ENCODE measurements at regions not wholly inside any gene's neighbourhood (a gene's known extent, or its start where the extent isn't known, plus 50 kb on each side); places are given as distances from the start of the nearest gene placed in this dataset.

DNA sequence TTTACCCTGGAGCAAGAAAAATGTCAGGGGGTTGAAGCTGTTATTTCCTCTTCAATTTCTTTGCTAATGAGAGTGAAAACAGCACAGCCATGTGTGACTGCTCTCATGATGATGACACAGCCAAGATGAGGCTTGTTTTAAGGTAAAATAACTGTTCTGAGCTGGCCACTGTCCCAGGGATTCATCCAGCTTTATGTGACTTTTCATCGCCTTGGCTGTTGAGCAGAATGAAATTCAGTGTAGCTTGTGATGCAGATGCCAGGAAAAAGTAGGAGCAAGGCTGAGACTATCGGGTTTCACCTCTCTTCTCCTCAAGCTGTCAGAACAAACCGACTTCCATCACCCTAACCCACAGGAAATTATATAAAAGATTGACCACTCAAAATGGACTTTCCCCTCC is 361.8 kb upstream of the CDH5 start:
- Histone ChIP-seq H3K4me3 (no peak overlapping the region), H3K27me3 (no peaks in the 10 kb centered on the region), H3K36me3 (no peaks in the 10 kb centered on the region), H3K4me1 (no peaks in the 10 kb centered on the region), H3K9me3 (no peaks in the 10 kb centered on the region), H3K27ac (no peak overlapping the region)
- peak; percentile 33 to 36 for DNase-seq
- no peak for TF ChIP-seq POLR2A (IDR thresholded peaks at IDR 0.05)
- TF ChIP-seq, protein P1, sequence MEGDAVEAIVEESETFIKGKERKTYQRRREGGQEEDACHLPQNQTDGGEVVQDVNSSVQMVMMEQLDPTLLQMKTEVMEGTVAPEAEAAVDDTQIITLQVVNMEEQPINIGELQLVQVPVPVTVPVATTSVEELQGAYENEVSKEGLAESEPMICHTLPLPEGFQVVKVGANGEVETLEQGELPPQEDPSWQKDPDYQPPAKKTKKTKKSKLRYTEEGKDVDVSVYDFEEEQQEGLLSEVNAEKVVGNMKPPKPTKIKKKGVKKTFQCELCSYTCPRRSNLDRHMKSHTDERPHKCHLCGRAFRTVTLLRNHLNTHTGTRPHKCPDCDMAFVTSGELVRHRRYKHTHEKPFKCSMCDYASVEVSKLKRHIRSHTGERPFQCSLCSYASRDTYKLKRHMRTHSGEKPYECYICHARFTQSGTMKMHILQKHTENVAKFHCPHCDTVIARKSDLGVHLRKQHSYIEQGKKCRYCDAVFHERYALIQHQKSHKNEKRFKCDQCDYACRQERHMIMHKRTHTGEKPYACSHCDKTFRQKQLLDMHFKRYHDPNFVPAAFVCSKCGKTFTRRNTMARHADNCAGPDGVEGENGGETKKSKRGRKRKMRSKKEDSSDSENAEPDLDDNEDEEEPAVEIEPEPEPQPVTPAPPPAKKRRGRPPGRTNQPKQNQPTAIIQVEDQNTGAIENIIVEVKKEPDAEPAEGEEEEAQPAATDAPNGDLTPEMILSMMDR (IDR thresholded peaks at IDR 0.05): no peak
- intact Hi-C loops (cut with DNase I; ENCODE audit: low total_unique reads): no loop called here

DNA sequence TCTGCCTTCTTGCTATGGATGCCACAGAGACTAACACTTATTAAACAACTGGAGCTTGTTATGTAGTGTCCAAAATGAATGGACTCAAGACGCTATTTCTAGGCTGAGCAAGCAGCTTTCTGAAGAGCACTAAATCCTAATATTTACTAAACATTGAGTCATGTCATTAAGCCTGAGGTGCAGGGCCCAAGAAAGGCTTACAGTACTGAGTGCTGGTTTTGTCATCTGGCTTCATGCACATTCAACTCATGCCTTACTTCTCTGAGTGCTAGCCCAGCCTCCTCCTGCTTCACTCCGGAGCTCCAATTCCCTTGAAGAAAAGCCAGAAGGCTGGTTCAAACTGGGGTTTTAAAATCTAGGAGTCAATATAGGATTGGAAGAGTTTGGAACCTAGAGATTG is 363.3 kb upstream of the CDH5 start:
- no peaks in the 10 kb centered on the region for H3K27me3 ChIP-seq
- TF ChIP-seq POLR2A (IDR thresholded peaks at IDR 0.05): no peak
- TF ChIP-seq, protein P1 (IDR thresholded peaks at IDR 0.05): no peak
- intact Hi-C loops (cut with DNase I; ENCODE audit: low total_unique reads): no loop called here
- H3K36me3 ChIP-seq: no peaks in the 10 kb centered on the region
- H3K4me3 ChIP-seq: no peak overlapping the region
- DNase-seq: no peak
- no peaks in the 10 kb centered on the region for H3K9me3 ChIP-seq
- no peak overlapping the region for H3K27ac ChIP-seq
- H3K4me1 ChIP-seq: no peaks in the 10 kb centered on the region

DNA sequence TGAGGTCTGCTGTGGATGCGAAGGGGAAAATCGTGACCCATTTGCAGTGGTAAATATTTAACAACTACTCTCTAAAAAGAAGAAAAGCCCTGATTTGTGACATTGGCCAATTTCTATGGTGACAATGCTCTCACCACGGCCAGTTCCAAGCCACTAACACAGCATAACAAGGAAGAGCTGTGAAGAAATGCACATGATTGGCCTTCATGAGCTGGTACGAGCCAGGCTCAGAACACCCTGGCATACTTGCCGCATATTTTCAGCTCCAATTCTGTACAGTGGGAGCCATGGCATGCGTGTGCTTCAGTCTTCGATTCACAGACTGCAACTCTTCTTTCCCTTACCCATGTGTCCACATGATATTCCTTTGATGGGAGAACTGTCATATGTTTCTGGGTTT is 363.9 kb upstream of the CDH5 start:
- Histone ChIP-seq H3K9me3 (no peaks in the 10 kb centered on the region), H3K36me3 (no peaks in the 10 kb centered on the region), H3K27me3 (no peaks in the 10 kb centered on the region), H3K4me1 (no peaks in the 10 kb centered on the region), H3K4me3 (no peak overlapping the region), H3K27ac (no peak overlapping the region)
- no peak for DNase-seq
- intact Hi-C loops (cut with DNase I; ENCODE audit: low total_unique reads): no loop called here
- TF ChIP-seq, protein P1 (IDR thresholded peaks at IDR 0.05): no peak
- TF ChIP-seq POLR2A (IDR thresholded peaks at IDR 0.05): no peak

DNA sequence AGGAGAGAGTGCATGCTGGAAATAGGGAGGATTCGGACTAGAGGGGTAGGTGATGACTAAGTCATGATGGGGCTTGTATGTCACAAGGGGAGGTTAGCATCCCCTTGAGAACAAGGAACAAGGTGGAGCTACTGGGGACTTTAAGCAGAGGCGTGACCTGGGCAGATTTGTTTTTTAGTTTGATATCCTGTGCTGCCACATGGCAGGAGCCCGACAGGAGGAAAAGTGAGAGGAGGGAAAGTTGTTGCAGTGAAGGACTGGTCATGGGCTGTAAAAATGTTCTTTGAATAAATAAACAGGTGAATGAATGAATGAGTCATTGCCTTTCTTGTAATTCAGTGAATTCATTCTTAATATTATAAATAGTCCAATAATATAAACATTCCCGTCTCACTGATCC is 365.1 kb upstream of the CDH5 start:
- Histone ChIP-seq H3K27me3 (no peaks in the 10 kb centered on the region), H3K36me3 (no peaks in the 10 kb centered on the region), H3K27ac (no peak overlapping the region), H3K4me3 (no peak overlapping the region), H3K4me1 (no peaks in the 10 kb centered on the region), H3K9me3 (no peaks in the 10 kb centered on the region)
- DNase-seq: no peak
- TF ChIP-seq, protein P1 (IDR thresholded peaks at IDR 0.05): no peak
- no peak for TF ChIP-seq POLR2A (IDR thresholded peaks at IDR 0.05)
- intact Hi-C loops (cut with DNase I; ENCODE audit: low total_unique reads): no loop called here

DNA sequence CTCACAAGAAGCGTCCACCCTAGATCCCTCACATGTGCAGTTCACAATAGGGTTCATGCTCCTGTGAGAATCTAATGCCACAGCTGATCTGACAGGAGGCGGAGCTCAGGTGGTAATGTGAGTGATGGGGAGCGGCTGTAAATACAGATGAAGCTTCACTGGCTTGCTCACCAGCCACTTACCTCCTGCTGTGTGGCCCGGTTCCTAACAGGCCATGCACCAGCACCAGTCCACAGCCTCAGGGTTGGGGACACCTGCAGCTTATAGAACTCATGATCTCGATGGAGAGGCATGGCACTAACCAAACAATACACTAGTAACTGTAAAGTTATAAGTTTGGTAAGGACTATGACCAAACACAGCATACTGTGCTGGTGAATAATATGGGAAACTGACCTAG is 368.0 kb upstream of the CDH5 start:
- no peaks in the 10 kb centered on the region for H3K9me3 ChIP-seq
- H3K4me3 ChIP-seq: no peak overlapping the region
- intact Hi-C loops (cut with DNase I; ENCODE audit: low total_unique reads): no loop called here
- no peaks in the 10 kb centered on the region for H3K27me3 ChIP-seq
- H3K4me1 ChIP-seq: no peaks in the 10 kb centered on the region
- TF ChIP-seq, protein P1 (IDR thresholded peaks at IDR 0.05): no peak
- TF ChIP-seq POLR2A (IDR thresholded peaks at IDR 0.05): no peak
- no peaks in the 10 kb centered on the region for H3K36me3 ChIP-seq
- no peak for DNase-seq
- H3K27ac ChIP-seq: no peak overlapping the region

Data from uterus (tissue), 3 donors.